ENCODE measurements at regions not wholly inside any gene's neighbourhood (a gene's known extent, or its start where the extent isn't known, plus 50 kb on each side); places are given as distances from the start of the nearest gene placed in this dataset.
A peak's percentile ranks its signal among the peaks of the same experiment; 100 is the strongest.

GRCh38 chr9:118570066-118570465 is 799.2 kb downstream of the BRINP1 start:
- Histone ChIP-seq H3K4me3 (ENCODE audit: control insufficient read depth in 2 of 3, extremely low read depth in 1 of 3, insufficient read depth in 2 of 3, low read depth in 1 of 3, low read length in 3 of 3) (no peak overlapping the region), H3K36me3 (ENCODE audit: control insufficient read depth in 2 of 2, extremely low read depth in 1 of 2, insufficient read depth in 2 of 2, low read length in 2 of 2) (no peaks in the 10 kb centered on the region), H3K9me1 (ENCODE audit: control insufficient read depth, extremely low read depth, insufficient read depth, low read length) (no peaks in the 10 kb centered on the region), H3K27me3 (ENCODE audit: control insufficient read depth, extremely low read depth, insufficient read depth, low read length) (no peaks in the 10 kb centered on the region), H4K20me1 (ENCODE audit: control insufficient read depth, extremely low read depth, insufficient read depth, low read length) (no peaks in the 10 kb centered on the region), H3K27ac (ENCODE audit: control insufficient read depth, insufficient read depth, low read length) (no peak overlapping the region), H3K4me2 (ENCODE audit: control insufficient read depth, extremely low read depth, insufficient read depth, low read depth, low read length) (no peak overlapping the region), H3K9ac (ENCODE audit: control insufficient read depth, extremely low read depth, insufficient read depth, low read length) (no peak overlapping the region), H3K4me1 (ENCODE audit: control insufficient read depth, extremely low read depth, insufficient read depth, low read length) (no peaks in the 10 kb centered on the region), H2AFZ (ENCODE audit: control insufficient read depth, low read length) (no peak overlapping the region), H3K79me2 (ENCODE audit: control insufficient read depth, insufficient read depth, low read length) (no peaks in the 10 kb centered on the region), H3K9me3 (ENCODE audit: control insufficient read depth, low read depth, low read length) (no peaks in the 10 kb centered on the region)
- dilution Hi-C loops (cut with MboI; ENCODE audit: extremely low pct_ligation_motif_present, low sequenced_read_pairs), result no loop called here
- TF ChIP-seq CTCF (optimal IDR thresholded peaks at IDR 0.05 in 1 of 3, IDR thresholded peaks at IDR 0.05 in 1 of 3, conservative IDR thresholded peaks at IDR 0.05 in 1 of 3; ENCODE audit: extremely low read depth in 1 of 3, insufficient read depth in 2 of 3, low read length in 3 of 3) (no peak), EZH2 (IDR thresholded peaks at IDR 0.05; ENCODE audit: low read length) (no peak)
- DNase-seq (ENCODE audit: low read depth, low spot score) (no peak), FAIRE-seq (no peak)

- DNase-seq (ENCODE audit: low read depth, low spot score) (no peak), FAIRE-seq (no peak)
- Histone ChIP-seq H4K20me1 (ENCODE audit: control insufficient read depth, extremely low read depth, insufficient read depth, low read length) (no peaks in the 10 kb centered on the region), H3K9me3 (ENCODE audit: control insufficient read depth, low read depth, low read length) (no peaks in the 10 kb centered on the region), H3K27ac (ENCODE audit: control insufficient read depth, insufficient read depth, low read length) (no peak overlapping the region), H3K9me1 (ENCODE audit: control insufficient read depth, extremely low read depth, insufficient read depth, low read length) (no peaks in the 10 kb centered on the region), H2AFZ (ENCODE audit: control insufficient read depth, low read length) (peak overlapping the region; percentile 33), H3K9ac (ENCODE audit: control insufficient read depth, extremely low read depth, insufficient read depth, low read length) (no peak overlapping the region), H3K4me2 (ENCODE audit: control insufficient read depth, extremely low read depth, insufficient read depth, low read depth, low read length) (no peak overlapping the region), H3K36me3 (ENCODE audit: control insufficient read depth in 2 of 2, extremely low read depth in 1 of 2, insufficient read depth in 2 of 2, low read length in 2 of 2) (no peaks in the 10 kb centered on the region), H3K79me2 (ENCODE audit: control insufficient read depth, insufficient read depth, low read length) (no peaks in the 10 kb centered on the region), H3K27me3 (ENCODE audit: control insufficient read depth, extremely low read depth, insufficient read depth, low read length) (no peaks in the 10 kb centered on the region), H3K4me3 (ENCODE audit: control insufficient read depth in 2 of 3, extremely low read depth in 1 of 3, insufficient read depth in 2 of 3, low read depth in 1 of 3, low read length in 3 of 3) (no peak overlapping the region), H3K4me1 (ENCODE audit: control insufficient read depth, extremely low read depth, insufficient read depth, low read length) (peaks cover 8% of the 10 kb centered on the region)
- TF ChIP-seq CTCF (optimal IDR thresholded peaks at IDR 0.05 in 1 of 3, IDR thresholded peaks at IDR 0.05 in 1 of 3, conservative IDR thresholded peaks at IDR 0.05 in 1 of 3; ENCODE audit: extremely low read depth in 1 of 3, insufficient read depth in 2 of 3, low read length in 3 of 3) (no peak), EZH2 (IDR thresholded peaks at IDR 0.05; ENCODE audit: low read length) (no peak)
- dilution Hi-C loops (cut with MboI; ENCODE audit: extremely low pct_ligation_motif_present, low sequenced_read_pairs), result no loop called here
These were observed 793.7 kb downstream of the BRINP1 start for GRCh38 chr9:118575341-118576070.
